ENCODE measurements at regions not wholly inside any gene's neighbourhood (a gene's known extent, or its start where the extent isn't known, plus 50 kb on each side); places are given as distances from the start of the nearest gene placed in this dataset.

DNA sequence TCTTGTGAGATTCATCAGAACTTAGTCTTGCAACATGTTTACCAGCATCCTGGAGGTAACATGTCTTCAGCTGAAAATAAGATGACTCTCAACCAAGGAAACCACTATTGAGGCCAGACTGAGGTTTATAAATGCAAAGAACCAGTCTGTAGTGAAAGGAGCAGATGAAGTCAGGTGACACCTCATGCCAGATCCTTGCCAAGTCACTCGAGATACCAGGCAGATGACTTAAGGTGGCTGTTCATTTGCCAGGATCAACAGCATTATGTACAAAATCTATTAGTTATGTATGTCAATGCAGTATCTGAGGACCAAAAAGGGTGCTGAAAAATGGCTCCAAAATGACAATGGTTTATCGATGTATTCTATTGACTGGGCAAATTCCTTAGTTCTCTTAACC lies 100.0 kb upstream of the SOX6 start:
- H4K91ac ChIP-seq (ENCODE audit: low read length) = no peak overlapping the region
- H3K9me3 ChIP-seq (ENCODE audit: control insufficient read depth, low read length) = no peaks in the 10 kb centered on the region
- no peak overlapping the region for H2AFZ ChIP-seq (ENCODE audit: low read depth, low read length)
- no peak overlapping the region for H2BK120ac ChIP-seq (ENCODE audit: low read depth, low read length)
- H3K79me1 ChIP-seq (replicated peaks; ENCODE audit: low read length, poor library complexity, severe bottlenecking) = no peaks in the 10 kb centered on the region
- H3K4me1 ChIP-seq (ENCODE audit: control insufficient read depth, insufficient read depth, low read depth, low read length) = no peaks in the 10 kb centered on the region
- no peak overlapping the region for H3K18ac ChIP-seq (ENCODE audit: low read depth in 1 of 2, low read length in 2 of 2)
- H3K4me3 ChIP-seq (ENCODE audit: insufficient read depth in 1 of 2, low read depth in 1 of 2, low read length in 2 of 2) = no peak overlapping the region
- H3K4me2 ChIP-seq (ENCODE audit: low read length, poor library complexity, severe bottlenecking) = no peak overlapping the region
- H4K8ac ChIP-seq (ENCODE audit: low read length) = no peak overlapping the region
- H3K27me3 ChIP-seq (ENCODE audit: control insufficient read depth in 1 of 2, insufficient read depth in 1 of 2, low read length in 2 of 2) = no peaks in the 10 kb centered on the region
- no peak overlapping the region for H3K9ac ChIP-seq (ENCODE audit: low read length)
- H2AK5ac ChIP-seq (ENCODE audit: low read length, severe bottlenecking) = no peak overlapping the region
- 95% methylated on average over 2 of the region's 2 CpGs for WGBS
- no peak overlapping the region for H2BK12ac ChIP-seq (ENCODE audit: low read length in 2 of 2)
- no peak for DNase-seq
- no peak overlapping the region for H3K23ac ChIP-seq (ENCODE audit: low read length in 2 of 2)
- no peak overlapping the region for H2BK15ac ChIP-seq (ENCODE audit: low read depth, poor library complexity, severe bottlenecking)
- no peak overlapping the region for H2BK5ac ChIP-seq (ENCODE audit: low read depth, low read length, poor library complexity, severe bottlenecking)
- H3K4ac ChIP-seq (ENCODE audit: low read depth in 1 of 2, low read length in 2 of 2) = no peak overlapping the region
- H3K14ac ChIP-seq (ENCODE audit: low read length in 2 of 2) = no peak overlapping the region
- no peaks in the 10 kb centered on the region for H3K36me3 ChIP-seq (ENCODE audit: control insufficient read depth in 1 of 2, insufficient read depth in 2 of 2, low read depth in 1 of 2, low read length in 2 of 2)
- H3K27ac ChIP-seq (ENCODE audit: low read length, poor library complexity, severe bottlenecking) = no peak overlapping the region

GRCh38 chr11:16454289-16454863 lies 98.0 kb upstream of the SOX6 start:
- H4K8ac ChIP-seq (ENCODE audit: low read length) = no peak overlapping the region
- H3K4me1 ChIP-seq (ENCODE audit: control insufficient read depth, insufficient read depth, low read depth, low read length) = no peaks in the 10 kb centered on the region
- no peak overlapping the region for H3K14ac ChIP-seq (ENCODE audit: low read length in 2 of 2)
- H3K9ac ChIP-seq (ENCODE audit: low read length) = no peak overlapping the region
- no peak overlapping the region for H2AK5ac ChIP-seq (ENCODE audit: low read length, severe bottlenecking)
- WGBS = 86% methylated on average over 2 of the region's 2 CpGs
- H2BK120ac ChIP-seq (ENCODE audit: low read depth, low read length) = no peak overlapping the region
- no peak overlapping the region for H3K23ac ChIP-seq (ENCODE audit: low read length in 2 of 2)
- no peaks in the 10 kb centered on the region for H3K36me3 ChIP-seq (ENCODE audit: control insufficient read depth in 1 of 2, insufficient read depth in 2 of 2, low read depth in 1 of 2, low read length in 2 of 2)
- no peaks in the 10 kb centered on the region for H3K9me3 ChIP-seq (ENCODE audit: control insufficient read depth, low read length)
- no peak overlapping the region for H3K27ac ChIP-seq (ENCODE audit: low read length, poor library complexity, severe bottlenecking)
- H3K79me1 ChIP-seq (replicated peaks; ENCODE audit: low read length, poor library complexity, severe bottlenecking) = no peaks in the 10 kb centered on the region
- H3K27me3 ChIP-seq (ENCODE audit: control insufficient read depth in 1 of 2, insufficient read depth in 1 of 2, low read length in 2 of 2) = no peaks in the 10 kb centered on the region
- H2BK12ac ChIP-seq (ENCODE audit: low read length in 2 of 2) = no peak overlapping the region
- DNase-seq = no peak
- no peak overlapping the region for H3K18ac ChIP-seq (ENCODE audit: low read depth in 1 of 2, low read length in 2 of 2)
- no peak overlapping the region for H2BK15ac ChIP-seq (ENCODE audit: low read depth, poor library complexity, severe bottlenecking)
- H3K4me3 ChIP-seq (ENCODE audit: insufficient read depth in 1 of 2, low read depth in 1 of 2, low read length in 2 of 2) = no peak overlapping the region
- H3K4ac ChIP-seq (ENCODE audit: low read depth in 1 of 2, low read length in 2 of 2) = no peak overlapping the region
- no peak overlapping the region for H4K91ac ChIP-seq (ENCODE audit: low read length)
- no peak overlapping the region for H3K4me2 ChIP-seq (ENCODE audit: low read length, poor library complexity, severe bottlenecking)
- H2AFZ ChIP-seq (ENCODE audit: low read depth, low read length) = no peak overlapping the region
- no peak overlapping the region for H2BK5ac ChIP-seq (ENCODE audit: low read depth, low read length, poor library complexity, severe bottlenecking)

DNA sequence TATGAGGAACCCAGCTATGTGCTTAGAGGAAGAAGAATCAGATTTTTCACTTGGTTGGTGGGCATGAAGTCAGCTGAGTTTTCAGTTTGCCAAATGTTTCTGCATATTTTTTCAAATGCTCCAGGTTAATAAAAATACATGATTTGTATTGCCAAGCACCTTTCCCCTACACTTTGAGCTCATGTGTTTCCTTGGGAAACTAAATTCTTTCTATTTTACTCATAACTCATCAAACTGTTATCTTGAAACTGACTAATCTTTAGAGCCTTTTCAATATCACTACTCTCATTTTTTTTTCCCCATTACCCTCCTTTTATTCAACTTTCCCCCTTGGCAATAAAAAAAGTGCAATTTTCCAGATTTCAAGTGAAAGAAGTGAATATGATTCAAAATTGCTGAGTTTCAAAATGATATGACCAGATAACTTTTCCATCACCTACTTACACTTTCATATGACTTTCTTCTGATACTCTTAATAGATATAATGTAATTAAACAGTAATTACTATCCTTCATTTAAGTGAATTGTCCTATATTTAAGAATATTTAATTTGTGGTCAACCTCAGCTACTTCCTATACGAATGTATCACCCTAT lies 91.9 kb upstream of the SOX6 start:
- H4K8ac ChIP-seq (ENCODE audit: low read length) = no peak overlapping the region
- no peaks in the 10 kb centered on the region for H3K4me1 ChIP-seq (ENCODE audit: control insufficient read depth, insufficient read depth, low read depth, low read length)
- no peak overlapping the region for H2AFZ ChIP-seq (ENCODE audit: low read depth, low read length)
- H3K14ac ChIP-seq (ENCODE audit: low read length in 2 of 2) = no peak overlapping the region
- no peak overlapping the region for H3K9ac ChIP-seq (ENCODE audit: low read length)
- no peaks in the 10 kb centered on the region for H3K79me1 ChIP-seq (replicated peaks; ENCODE audit: low read length, poor library complexity, severe bottlenecking)
- H3K36me3 ChIP-seq (ENCODE audit: control insufficient read depth in 1 of 2, insufficient read depth in 2 of 2, low read depth in 1 of 2, low read length in 2 of 2) = no peaks in the 10 kb centered on the region
- H3K27ac ChIP-seq (ENCODE audit: low read length, poor library complexity, severe bottlenecking) = no peak overlapping the region
- H3K4ac ChIP-seq (ENCODE audit: low read depth in 1 of 2, low read length in 2 of 2) = no peak overlapping the region
- H3K23ac ChIP-seq (ENCODE audit: low read length in 2 of 2) = no peak overlapping the region
- no peak overlapping the region for H2BK15ac ChIP-seq (ENCODE audit: low read depth, poor library complexity, severe bottlenecking)
- H2BK120ac ChIP-seq (ENCODE audit: low read depth, low read length) = no peak overlapping the region
- H3K27me3 ChIP-seq (ENCODE audit: control insufficient read depth in 1 of 2, insufficient read depth in 1 of 2, low read length in 2 of 2) = no peaks in the 10 kb centered on the region
- no peak overlapping the region for H2BK5ac ChIP-seq (ENCODE audit: low read depth, low read length, poor library complexity, severe bottlenecking)
- WGBS = 71% methylated on average over 1 of the region's 1 CpG
- H2BK12ac ChIP-seq (ENCODE audit: low read length in 2 of 2) = no peak overlapping the region
- H3K9me3 ChIP-seq (ENCODE audit: control insufficient read depth, low read length) = no peaks in the 10 kb centered on the region
- H2AK5ac ChIP-seq (ENCODE audit: low read length, severe bottlenecking) = no peak overlapping the region
- H4K91ac ChIP-seq (ENCODE audit: low read length) = no peak overlapping the region
- DNase-seq = no peak
- H3K4me2 ChIP-seq (ENCODE audit: low read length, poor library complexity, severe bottlenecking) = no peak overlapping the region
- no peak overlapping the region for H3K4me3 ChIP-seq (ENCODE audit: insufficient read depth in 1 of 2, low read depth in 1 of 2, low read length in 2 of 2)
- no peak overlapping the region for H3K18ac ChIP-seq (ENCODE audit: low read depth in 1 of 2, low read length in 2 of 2)

GRCh38 chr11:16441461-16441860 lies 85.1 kb upstream of the SOX6 start:
- Histone ChIP-seq H3K27me3 (ENCODE audit: control insufficient read depth in 1 of 2, insufficient read depth in 1 of 2, low read length in 2 of 2) (no peaks in the 10 kb centered on the region), H2BK12ac (ENCODE audit: low read length in 2 of 2) (no peak overlapping the region), H3K36me3 (ENCODE audit: control insufficient read depth in 1 of 2, insufficient read depth in 2 of 2, low read depth in 1 of 2, low read length in 2 of 2) (no peaks in the 10 kb centered on the region), H4K91ac (ENCODE audit: low read length) (no peak overlapping the region), H4K8ac (ENCODE audit: low read length) (no peak overlapping the region), H3K9ac (ENCODE audit: low read length) (no peak overlapping the region), H2AFZ (ENCODE audit: low read depth, low read length) (no peak overlapping the region), H3K14ac (ENCODE audit: low read length in 2 of 2) (no peak overlapping the region), H3K23ac (ENCODE audit: low read length in 2 of 2) (no peak overlapping the region), H3K4ac (ENCODE audit: low read depth in 1 of 2, low read length in 2 of 2) (no peak overlapping the region), H2BK120ac (ENCODE audit: low read depth, low read length) (no peak overlapping the region), H2BK5ac (ENCODE audit: low read depth, low read length, poor library complexity, severe bottlenecking) (no peak overlapping the region), H3K4me2 (ENCODE audit: low read length, poor library complexity, severe bottlenecking) (no peak overlapping the region), H3K9me3 (ENCODE audit: control insufficient read depth, low read length) (no peaks in the 10 kb centered on the region), H3K4me1 (ENCODE audit: control insufficient read depth, insufficient read depth, low read depth, low read length) (no peaks in the 10 kb centered on the region), H2AK5ac (ENCODE audit: low read length, severe bottlenecking) (no peak overlapping the region), H2BK15ac (ENCODE audit: low read depth, poor library complexity, severe bottlenecking) (no peak overlapping the region), H3K18ac (ENCODE audit: low read depth in 1 of 2, low read length in 2 of 2) (no peak overlapping the region), H3K27ac (ENCODE audit: low read length, poor library complexity, severe bottlenecking) (no peak overlapping the region), H3K79me1 (replicated peaks; ENCODE audit: low read length, poor library complexity, severe bottlenecking) (no peaks in the 10 kb centered on the region), H3K4me3 (ENCODE audit: insufficient read depth in 1 of 2, low read depth in 1 of 2, low read length in 2 of 2) (no peak overlapping the region)
- DNase-seq = no peak
- 72% methylated on average over 2 of the region's 3 CpGs for WGBS

Data from mesenchymal stem cell (in vitro differentiated cells and primary cell).